HEK293 (cell line): ENCODE measurements at regions not wholly inside any gene's neighbourhood (a gene's known extent, or its start where the extent isn't known, plus 50 kb on each side); places are given as distances from the start of the nearest gene placed in this dataset.
"Not testable (repeated sequence)": the region's sequence is repeated elsewhere in the genome, so short reads cannot be mapped to it uniquely, and the experiment has no call there.

Experiments
- CTCF ChIA-PET: fragments of 350-600 bp; formaldehyde crosslinking; extraction: SDS; loops from one replicate; lab custom pipeline; 2021; ENCODE audit warnings: antibody characterized with exemption; lab: Yijun Ruan, JAX
- POLR2A ChIA-PET: fragments of 300-600 bp; formaldehyde crosslinking; extraction: SDS; loops from one replicate; lab custom pipeline; 2020; ENCODE audit warnings: antibody characterized with exemption, inconsistent platforms; lab: Yijun Ruan, JAX
- H3K27ac ChIP-seq: fragments of 200-500 bp; sonication (Bioruptor generic); 2 replicates; pipeline ENCODE4 v1.5.1; 2014; ENCODE audit warnings: low read depth, low read length, control low read depth, inconsistent platforms; ENCODE audit errors: extremely low read depth
- H3K36me3 ChIP-seq, 2 experiments: fragments of 200-500 bp in 1 of 2; sonication (Bioruptor generic) in 1 of 2; 1 replicate in 1 of 2; 2 replicates in 1 of 2; pipeline ENCODE4 v1.5.1; 2014 to 2017; ENCODE audit warnings: inconsistent platforms in 2 of 2, low read length in 2 of 2; ENCODE audit not compliant: control insufficient read depth in 2 of 2, insufficient read depth in 1 of 2
- H3K4me1 ChIP-seq: fragments of 200-500 bp; sonication (Bioruptor generic); 2 replicates; pipeline ENCODE4 v1.5.1; 2014; ENCODE audit warnings: mild to moderate bottlenecking, low read length, inconsistent platforms; ENCODE audit not compliant: control insufficient read depth, insufficient read depth
- H3K4me3 ChIP-seq: 2 replicates; pipeline ENCODE4 v1.5.1; 2011; ENCODE audit warnings: low read depth, mild to moderate bottlenecking, control low read depth, low read length, moderate library complexity
- H3K9me3 ChIP-seq: fragments of 200-500 bp; sonication (Bioruptor generic); 2 replicates; pipeline ENCODE4 v1.5.1; 2014; ENCODE audit warnings: low read depth, low read length, inconsistent platforms; ENCODE audit not compliant: control insufficient read depth, insufficient read depth
- KLF7 ChIP-seq: fragments of 450-650 bp; formaldehyde crosslinking; IDR thresholded peaks from 2 replicates; pipeline ENCODE4 v1.5.1; 2016; ENCODE audit warnings: missing biosample characterization, missing genetic modification characterization, borderline replicate concordance
- OSR2 ChIP-seq: fragments of 450-650 bp; formaldehyde crosslinking; IDR thresholded peaks from 2 replicates; pipeline ENCODE4 v1.5.1; 2016; ENCODE audit warnings: missing biosample characterization, missing genetic modification characterization
- SCRT2 ChIP-seq: fragments of 450-650 bp; formaldehyde crosslinking; IDR thresholded peaks from 2 replicates; pipeline ENCODE4 v1.5.1; 2016; ENCODE audit warnings: missing biosample characterization, missing genetic modification characterization
- YY2 ChIP-seq: fragments of 450-650 bp; formaldehyde crosslinking; IDR thresholded peaks from 2 replicates; pipeline ENCODE4 v1.5.1; 2016; ENCODE audit warnings: missing biosample characterization, missing genetic modification characterization
- ZBTB11 ChIP-seq: fragments of 450-650 bp; formaldehyde crosslinking; conservative IDR thresholded peaks from 2 replicates; pipeline ENCODE4 v1.5.1; 2016; ENCODE audit warnings: low read depth, missing biosample characterization, missing genetic modification characterization
- ZNF133 ChIP-seq: fragments of 450-650 bp; formaldehyde crosslinking; IDR thresholded peaks from 2 replicates; pipeline ENCODE4 v1.5.1; 2016; ENCODE audit warnings: missing biosample characterization, missing genetic modification characterization
- ZNF140 ChIP-seq: fragments of 450-650 bp; formaldehyde crosslinking; IDR thresholded peaks from 2 replicates; pipeline ENCODE4 v1.5.1; 2016; ENCODE audit warnings: missing biosample characterization, missing genetic modification characterization
- ZNF19 ChIP-seq: fragments of 450-650 bp; formaldehyde crosslinking; IDR thresholded peaks from 2 replicates; pipeline ENCODE4; 2016; ENCODE audit warnings: missing biosample characterization, missing genetic modification characterization, low read depth
- ZNF211 ChIP-seq: fragments of 450-650 bp; formaldehyde crosslinking; IDR thresholded peaks from 2 replicates; pipeline ENCODE4 v1.5.1; 2016; ENCODE audit warnings: low read depth, missing biosample characterization, missing genetic modification characterization
- ZNF239 ChIP-seq: fragments of 450-650 bp; formaldehyde crosslinking; IDR thresholded peaks from 2 replicates; pipeline ENCODE4 v1.5.1; 2016; ENCODE audit warnings: missing biosample characterization, missing genetic modification characterization
- ZNF302 ChIP-seq: fragments of 450-650 bp; formaldehyde crosslinking; IDR thresholded peaks from 2 replicates; pipeline ENCODE4 v1.5.1; 2016; ENCODE audit warnings: missing biosample characterization, missing genetic modification characterization, low read depth
- ZNF561 ChIP-seq: fragments of 450-650 bp; IDR thresholded peaks from 2 replicates; pipeline ENCODE4 v1.5.1; 2018; ENCODE audit warnings: missing biosample characterization, missing genetic modification characterization, borderline replicate concordance
- ZNF610 ChIP-seq: fragments of 450-650 bp; formaldehyde crosslinking; IDR thresholded peaks from 2 replicates; pipeline ENCODE4 v1.5.1; 2016; ENCODE audit warnings: missing biosample characterization, missing genetic modification characterization, borderline replicate concordance
- ZSCAN16 ChIP-seq: fragments of 450-650 bp; formaldehyde crosslinking; IDR thresholded peaks from 2 replicates; pipeline ENCODE4 v1.5.1; 2016; ENCODE audit warnings: missing biosample characterization, missing genetic modification characterization
- TF ChIP-seq, protein P1 (sequence below): fragments of 450-650 bp; formaldehyde crosslinking; IDR thresholded peaks from 2 replicates; pipeline ENCODE4; 2016; ENCODE audit warnings: missing biosample characterization, missing genetic modification characterization

DNA sequence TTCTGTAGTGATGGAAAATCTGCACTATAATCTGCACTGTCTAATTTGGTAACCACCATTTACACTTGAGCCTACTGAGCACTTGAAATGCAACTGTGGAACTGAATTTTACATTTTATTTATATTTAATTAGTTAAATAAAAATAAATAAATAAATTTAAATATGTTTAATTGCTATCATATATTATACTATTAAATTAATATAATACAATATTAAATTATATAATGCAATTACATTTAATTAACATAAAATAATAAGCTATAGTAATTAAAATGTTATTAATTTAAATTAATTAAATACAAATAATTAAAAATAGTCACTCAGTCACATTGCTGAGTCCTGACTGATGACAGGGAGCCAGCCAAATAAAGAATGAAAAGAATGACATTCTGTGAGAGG lies 170.2 kb upstream of the F9 start (continued):
- TF ChIP-seq ZBTB11 (tag by site-specific recombination) (no peak), ZSCAN16 (tag by site-specific recombination) (no peak), OSR2 (tag by site-specific recombination) (no peak), ZNF133 (no peak)

DNA sequence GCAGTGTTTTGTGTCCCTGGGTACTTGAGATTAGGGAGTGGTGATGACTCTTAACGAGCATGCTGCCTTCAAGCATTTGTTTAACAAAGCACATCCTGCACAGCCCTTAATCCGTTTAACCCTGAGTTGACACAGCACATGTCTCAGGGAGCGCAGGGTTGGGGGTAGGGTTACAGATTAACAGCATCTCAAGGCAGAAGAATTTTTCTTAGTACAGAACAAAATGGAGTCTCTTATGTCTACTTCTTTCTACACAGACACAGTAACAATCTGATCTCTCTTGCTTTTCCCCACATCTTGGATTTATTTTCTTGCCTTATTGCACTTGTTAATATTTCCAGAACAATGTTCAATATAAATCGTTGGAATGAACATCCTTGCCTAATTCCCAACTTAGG lies 187.9 kb upstream of the F9 start:
- H3K4me3 ChIP-seq, POLR2A ChIA-PET, H3K36me3 ChIP-seq, H3K27ac ChIP-seq, H3K9me3 ChIP-seq, H3K4me1 ChIP-seq: not testable (repeated sequence)
- CTCF ChIA-PET, result interaction anchor here (0.6 kb wide), 1 partner anchor 624 kb away, joined by 4 read pairs; no protein-coding TSS in a partner anchor

DNA sequence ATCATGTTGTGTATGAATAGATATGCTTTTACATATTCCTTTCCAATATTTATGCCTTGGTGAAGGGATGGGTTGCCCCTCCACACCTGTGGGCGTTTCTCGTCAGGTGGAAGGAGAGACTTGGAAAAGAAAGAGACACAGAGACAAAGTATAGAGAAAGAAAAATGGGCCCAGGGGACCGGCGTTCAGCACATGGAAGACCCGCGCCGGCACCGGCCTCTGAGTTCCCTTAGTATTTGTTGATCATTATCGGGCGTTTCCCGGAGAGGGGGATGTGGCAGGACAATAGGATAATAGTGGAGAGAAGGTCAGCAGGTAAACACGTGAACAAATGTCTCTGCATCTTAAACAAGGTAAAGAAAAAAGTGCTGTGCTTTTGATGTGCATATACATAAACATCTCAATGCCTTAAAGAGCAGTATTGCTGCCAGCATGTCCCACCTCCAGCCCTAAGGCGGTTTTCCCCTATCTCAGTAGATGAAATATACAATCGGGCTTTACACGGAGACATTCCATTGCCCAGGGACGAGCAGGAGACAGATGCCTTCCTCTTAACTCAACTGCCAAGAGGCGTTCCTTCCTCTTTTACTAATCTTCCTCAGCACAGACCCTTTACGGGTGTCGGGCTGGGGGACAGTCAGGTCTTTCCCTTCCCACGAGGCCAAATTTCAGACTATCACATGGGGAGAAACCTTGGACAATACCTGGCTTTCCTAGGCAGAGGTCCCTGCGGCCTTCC lies 188.5 kb upstream of the F9 start:
- H3K4me1 ChIP-seq, POLR2A ChIA-PET, H3K36me3 ChIP-seq, H3K27ac ChIP-seq, H3K9me3 ChIP-seq, H3K4me3 ChIP-seq: not testable (repeated sequence)
- CTCF ChIA-PET, result interaction anchor here (0.6 kb wide), 1 partner anchor 624 kb away, joined by 4 read pairs; no protein-coding TSS in a partner anchor

DNA sequence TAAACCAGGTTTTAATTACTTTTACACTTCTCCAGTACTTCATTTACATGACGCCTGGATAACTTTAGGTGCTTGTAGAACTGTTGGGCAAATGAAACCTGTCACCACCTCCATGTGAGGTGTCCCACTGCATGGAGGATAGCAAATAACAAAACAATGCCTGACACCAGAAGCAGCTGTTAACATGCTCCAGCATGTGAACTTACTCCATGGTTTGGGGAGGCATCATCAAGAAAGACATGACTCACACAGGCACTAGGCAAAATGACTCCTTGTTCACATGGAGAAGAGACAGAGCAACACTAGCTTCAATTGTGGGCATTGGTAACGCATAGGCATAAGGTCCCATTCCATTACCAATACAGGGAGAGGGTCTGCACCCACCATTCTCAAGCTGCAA lies 198.1 kb upstream of the F9 start:
- ChIA-PET POLR2A (no interaction called here), CTCF (no interaction called here)
- H3K4me3 ChIP-seq, result no peak overlapping the region
- H3K36me3 ChIP-seq, result no peaks in the 10 kb centered on the region
- H3K9me3 ChIP-seq, result peaks cover 3% of the 10 kb centered on the region; the same call in 1 of the 2 replicates
- no peaks in the 10 kb centered on the region for H3K4me1 ChIP-seq
- TF ChIP-seq ZNF140 (tag by site-specific recombination) (no peak), ZNF19 (tag by site-specific recombination) (no peak), KLF7 (tag by site-specific recombination) (no peak)
- no peak overlapping the region for H3K27ac ChIP-seq

- H3K36me3 ChIP-seq, result no peaks in the 10 kb centered on the region
- no peaks in the 10 kb centered on the region for H3K9me3 ChIP-seq
- no peaks in the 10 kb centered on the region for H3K4me1 ChIP-seq
- CTCF ChIA-PET, result no interaction called here
- H3K4me3 ChIP-seq, result no peak overlapping the region
- no peak overlapping the region for H3K27ac ChIP-seq
- POLR2A ChIA-PET, result no interaction called here
- TF ChIP-seq SCRT2 (no peak), ZNF211 (tag by site-specific recombination) (no peak), ZNF239 (tag by site-specific recombination) (no peak), ZNF610 (tag by site-specific recombination) (no peak), YY2 (tag by site-specific recombination) (no peak), ZNF561 (tag by site-specific recombination) (no peak), ZNF302 (tag by site-specific recombination) (no peak)
- TF ChIP-seq, protein P1, sequence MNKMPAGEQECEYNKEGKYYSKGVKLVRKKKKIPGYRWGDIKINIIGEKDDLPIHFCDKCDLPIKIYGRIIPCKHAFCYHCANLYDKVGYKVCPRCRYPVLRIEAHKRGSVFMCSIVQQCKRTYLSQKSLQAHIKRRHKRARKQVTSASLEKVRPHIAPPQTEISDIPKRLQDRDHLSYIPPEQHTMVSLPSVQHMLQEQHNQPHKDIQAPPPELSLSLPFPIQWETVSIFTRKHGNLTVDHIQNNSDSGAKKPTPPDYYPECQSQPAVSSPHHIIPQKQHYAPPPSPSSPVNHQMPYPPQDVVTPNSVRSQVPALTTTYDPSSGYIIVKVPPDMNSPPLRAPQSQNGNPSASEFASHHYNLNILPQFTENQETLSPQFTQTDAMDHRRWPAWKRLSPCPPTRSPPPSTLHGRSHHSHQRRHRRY (tag by site-specific recombination), result no peak
Measured at GRCh38 chrX:139327355-139327754, 203.2 kb upstream of the F9 start.
